ENCODE measurements at regions not wholly inside any gene's neighbourhood (a gene's known extent, or its start where the extent isn't known, plus 50 kb on each side); places are given as distances from the start of the nearest gene placed in this dataset.

DNA sequence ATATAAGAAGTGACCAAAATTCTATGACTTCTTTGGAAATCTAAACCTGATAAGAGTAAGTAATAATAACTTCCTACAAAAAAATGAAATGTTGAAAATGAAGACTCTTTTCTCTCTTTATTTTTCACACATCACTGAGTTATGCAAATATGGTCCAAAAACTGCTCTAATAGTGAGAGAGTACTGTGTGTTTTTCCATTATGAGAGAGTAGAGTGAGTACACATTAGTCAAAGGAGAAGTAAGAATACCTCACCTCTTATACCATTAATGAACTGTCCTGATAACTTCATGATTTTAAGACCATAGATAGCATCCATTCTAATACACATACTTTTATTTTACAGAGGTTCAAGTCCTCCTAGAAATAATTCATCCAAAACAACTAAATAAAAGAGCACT, 1310.2 kb downstream of the SI start:
- H3K4me3 ChIP-seq: no peak overlapping the region
- no peak for DNase-seq
- no peaks in the 10 kb centered on the region for H3K27me3 ChIP-seq
- no peak for TF ChIP-seq CTCF (IDR thresholded peaks at IDR 0.05)
- no peaks in the 10 kb centered on the region for H3K4me1 ChIP-seq
- H3K9me3 ChIP-seq: peaks cover 0 to 6% of the 10 kb centered on the region in 2 donors
- H3K36me3 ChIP-seq: no peaks in the 10 kb centered on the region
- H3K27ac ChIP-seq: no peak overlapping the region
- no peak for ATAC-seq
- intact Hi-C loops (cut with DNase I): no loop called here

GRCh38 chr3:163766112-163766511, 1312.2 kb downstream of the SI start:
- intact Hi-C loops (cut with DNase I): no loop called here
- TF ChIP-seq CTCF (IDR thresholded peaks at IDR 0.05): no peak
- Histone ChIP-seq H3K27ac (no peak overlapping the region), H3K27me3 (no peaks in the 10 kb centered on the region), H3K4me1 (no peaks in the 10 kb centered on the region), H3K36me3 (no peaks in the 10 kb centered on the region), H3K9me3 (peaks cover 0 to 8% of the 10 kb centered on the region in 2 donors), H3K4me3 (no peak overlapping the region)
- DNase-seq (no peak), ATAC-seq (no peak)

DNA sequence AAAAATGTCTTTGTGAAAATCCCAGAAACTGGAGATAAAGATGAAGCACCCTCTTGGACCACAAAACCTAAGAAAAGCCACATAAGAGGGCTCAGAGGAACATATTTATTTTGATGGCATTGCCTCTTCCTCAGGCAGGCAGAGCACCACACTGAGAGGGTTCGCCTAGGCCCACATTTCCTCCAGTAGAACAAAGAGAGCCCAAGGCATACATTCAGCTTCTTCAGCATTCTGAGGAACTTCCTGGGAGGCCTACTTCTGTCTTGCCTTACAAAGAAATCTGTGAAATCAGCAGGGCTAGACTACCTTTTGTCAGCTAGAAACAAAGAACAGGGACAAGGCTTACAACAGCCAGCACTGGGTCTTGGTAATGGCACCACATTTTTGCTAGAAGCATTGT, 1325.3 kb downstream of the SI start:
- intact Hi-C loops (cut with DNase I): no loop called here
- Histone ChIP-seq H3K27me3 (no peaks in the 10 kb centered on the region), H3K9me3 (peaks cover 0 to 31% of the 10 kb centered on the region in 2 donors), H3K27ac (no peak overlapping the region), H3K36me3 (no peaks in the 10 kb centered on the region), H3K4me3 (no peak overlapping the region), H3K4me1 (no peaks in the 10 kb centered on the region)
- ATAC-seq: no peak
- TF ChIP-seq CTCF (IDR thresholded peaks at IDR 0.05): no peak
- DNase-seq: no peak

GRCh38 chr3:163745204-163745603, 1333.1 kb downstream of the SI start:
- intact Hi-C loops (cut with DNase I): no loop called here
- TF ChIP-seq CTCF (IDR thresholded peaks at IDR 0.05): no peak

DNA sequence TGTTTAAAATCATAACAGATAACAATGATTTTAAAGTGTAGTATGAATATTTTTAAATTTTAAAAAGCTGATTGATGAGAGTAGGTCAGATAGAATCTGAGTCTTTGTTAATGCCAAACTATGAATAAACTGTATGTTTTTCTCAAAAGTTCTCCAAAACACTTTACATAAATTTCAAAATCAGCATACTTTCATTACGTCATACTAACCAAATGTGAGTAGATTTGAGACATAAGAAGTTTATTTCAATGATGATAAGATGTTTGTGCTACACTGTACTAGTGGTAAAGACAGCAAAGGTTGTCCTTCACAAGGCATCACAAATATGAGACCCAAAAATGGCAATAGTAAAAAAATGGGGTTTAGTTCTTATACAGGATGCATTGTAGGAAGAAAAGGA, 1342.9 kb downstream of the SI start:
- no peak for ATAC-seq

More at GRCh38 chr3:163745204-163745603, 1333.1 kb downstream of the SI start:
- Histone ChIP-seq H3K27me3 (no peaks in the 10 kb centered on the region), H3K27ac (no peak overlapping the region), H3K4me3 (no peak overlapping the region), H3K36me3 (no peaks in the 10 kb centered on the region), H3K4me1 (no peaks in the 10 kb centered on the region), H3K9me3 (peaks cover 0 to 8% of the 10 kb centered on the region in 2 donors)
- no peak for DNase-seq
- no peak for ATAC-seq

More for the DNA sequence above, 1342.9 kb downstream of the SI start:
- DNase-seq: no peak
- Histone ChIP-seq H3K36me3 (no peaks in the 10 kb centered on the region), H3K9me3 (peaks cover 0 to 17% of the 10 kb centered on the region in 2 donors), H3K4me1 (no peaks in the 10 kb centered on the region), H3K4me3 (no peak overlapping the region), H3K27me3 (no peaks in the 10 kb centered on the region), H3K27ac (no peak overlapping the region)
- intact Hi-C loops (cut with DNase I): no loop called here
- no peak for TF ChIP-seq CTCF (IDR thresholded peaks at IDR 0.05)

Data from left lung (tissue), 4 donors.